NCI-H2196 (cell line): ENCODE measurements at regions not wholly inside any gene's neighbourhood (a gene's known extent, or its start where the extent isn't known, plus 50 kb on each side); places are given as distances from the start of the nearest gene placed in this dataset.

Experiments
- DNase-seq: peaks from one replicate; lab custom pipeline; 2025; ENCODE audit not compliant: unreplicated experiment; lab: John Stamatoyannopoulos, UW

GRCh38 chr14:85442996-85443395 lies 86.9 kb upstream of the FLRT2 start:
- DNase-seq, result no peak

- no peak for DNase-seq
These were observed 85.3 kb upstream of the FLRT2 start for GRCh38 chr14:85444635-85445034.

DNA sequence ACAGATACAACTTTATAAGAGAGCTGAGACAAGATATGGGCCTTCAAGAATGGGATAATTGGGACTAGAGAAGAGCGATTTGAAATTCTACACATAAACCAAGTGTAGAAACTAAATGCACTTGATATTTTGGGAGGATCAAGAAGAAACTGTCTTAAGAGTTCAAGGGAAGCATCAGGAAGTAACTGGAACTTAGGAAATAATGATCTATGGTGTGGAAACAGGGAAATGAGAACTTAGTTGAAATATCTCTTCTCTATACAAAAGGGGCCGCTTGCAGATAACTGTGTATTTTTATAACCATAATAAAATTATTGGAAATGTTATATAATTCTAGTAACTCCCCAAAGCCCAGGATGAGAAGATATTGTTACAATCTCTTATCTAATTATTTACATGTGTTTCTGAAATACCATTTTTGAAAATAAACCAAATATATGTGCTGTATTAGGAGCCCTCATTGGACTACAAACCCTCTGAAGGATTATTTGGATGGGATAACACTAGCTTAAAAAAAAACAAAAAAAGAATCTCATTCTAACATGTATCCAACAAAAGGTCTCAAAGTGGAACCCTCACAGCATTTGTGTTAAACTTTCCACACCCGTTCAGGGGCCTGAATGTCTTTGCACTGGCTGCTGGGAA lies 84.7 kb upstream of the FLRT2 start:
- DNase-seq, result no peak

DNA sequence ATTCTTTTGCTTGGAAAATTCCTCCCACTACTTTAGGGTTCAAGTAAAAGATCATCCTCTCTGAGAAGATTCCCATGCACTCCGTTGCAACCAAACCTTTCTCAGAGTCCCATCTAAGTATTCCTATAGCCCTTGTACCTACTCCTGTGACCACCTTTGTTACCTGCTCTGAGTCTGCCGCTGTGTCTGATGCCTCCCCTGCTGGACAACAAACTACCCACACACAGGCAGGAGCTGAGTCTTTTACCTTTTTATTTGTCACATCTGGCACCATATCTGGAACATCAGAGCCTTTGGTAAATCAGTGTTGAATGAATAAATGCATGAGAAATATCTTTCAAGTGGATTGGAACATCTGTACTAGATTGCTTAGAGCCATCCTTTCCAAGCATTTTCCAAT lies 82.1 kb upstream of the FLRT2 start:
- DNase-seq, result no peak

- no peak for DNase-seq
These were observed 78.5 kb upstream of the FLRT2 start for GRCh38 chr14:85451421-85451820.

- no peak for DNase-seq
These were observed 76.3 kb upstream of the FLRT2 start for GRCh38 chr14:85453401-85454225.

DNA sequence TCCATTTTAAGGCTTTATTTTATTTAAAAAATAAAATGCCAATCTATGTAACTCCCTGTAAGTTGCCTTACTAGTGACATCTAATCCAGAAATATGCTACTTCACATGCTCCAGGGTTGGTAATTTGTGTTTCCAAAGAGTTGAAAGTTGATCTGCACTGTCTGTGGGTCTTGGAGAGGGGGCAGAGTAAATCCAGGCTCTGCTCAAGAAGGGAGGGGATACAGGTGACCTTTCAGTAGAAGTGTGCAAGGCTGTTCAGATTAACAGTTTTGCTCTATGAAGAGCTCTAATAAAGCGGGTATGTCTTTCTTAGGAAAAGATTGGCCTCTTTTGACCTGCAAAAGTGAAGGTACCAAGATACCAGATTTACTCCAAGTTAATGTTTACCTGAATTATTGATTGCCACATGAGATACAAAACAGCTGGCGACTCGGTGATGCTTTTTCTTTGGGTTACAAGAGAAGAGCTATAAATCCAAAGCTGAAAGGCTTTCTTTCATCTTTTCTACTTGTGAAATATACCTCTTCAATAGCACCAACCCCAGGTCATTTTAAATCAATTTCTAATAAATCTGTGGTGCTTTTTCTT lies 75.6 kb upstream of the FLRT2 start:
- no peak for DNase-seq

DNA sequence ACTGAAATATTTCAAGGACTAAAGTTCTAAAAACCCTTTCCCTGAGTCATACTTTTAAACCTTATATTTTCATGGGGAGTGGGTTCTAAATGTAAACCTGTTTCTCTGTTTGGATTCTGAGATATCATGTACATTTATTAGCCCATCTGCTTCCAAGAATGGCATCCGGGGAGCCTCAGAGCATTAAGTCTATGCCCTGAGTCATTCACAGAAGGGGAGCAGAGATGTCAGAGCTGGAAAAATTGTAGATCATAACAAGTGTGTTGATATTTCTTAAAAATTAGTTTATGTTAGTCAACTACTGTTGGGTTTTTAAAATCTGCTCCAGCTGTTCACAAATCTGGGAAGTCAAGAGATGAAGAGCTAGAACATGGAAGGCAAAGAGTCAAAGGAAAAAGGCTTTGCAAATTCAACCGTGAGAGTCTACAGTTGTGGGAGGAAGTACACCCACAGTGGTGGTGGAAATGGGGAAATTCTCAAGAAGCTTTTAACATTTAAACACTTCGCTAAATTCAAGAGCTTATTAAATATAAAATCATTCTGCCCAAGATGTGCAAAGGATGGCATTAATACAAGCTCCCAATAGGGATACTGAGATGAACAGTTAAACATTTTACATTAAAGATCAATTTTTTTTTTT lies 70.5 kb upstream of the FLRT2 start:
- DNase-seq, result no peak

DNA sequence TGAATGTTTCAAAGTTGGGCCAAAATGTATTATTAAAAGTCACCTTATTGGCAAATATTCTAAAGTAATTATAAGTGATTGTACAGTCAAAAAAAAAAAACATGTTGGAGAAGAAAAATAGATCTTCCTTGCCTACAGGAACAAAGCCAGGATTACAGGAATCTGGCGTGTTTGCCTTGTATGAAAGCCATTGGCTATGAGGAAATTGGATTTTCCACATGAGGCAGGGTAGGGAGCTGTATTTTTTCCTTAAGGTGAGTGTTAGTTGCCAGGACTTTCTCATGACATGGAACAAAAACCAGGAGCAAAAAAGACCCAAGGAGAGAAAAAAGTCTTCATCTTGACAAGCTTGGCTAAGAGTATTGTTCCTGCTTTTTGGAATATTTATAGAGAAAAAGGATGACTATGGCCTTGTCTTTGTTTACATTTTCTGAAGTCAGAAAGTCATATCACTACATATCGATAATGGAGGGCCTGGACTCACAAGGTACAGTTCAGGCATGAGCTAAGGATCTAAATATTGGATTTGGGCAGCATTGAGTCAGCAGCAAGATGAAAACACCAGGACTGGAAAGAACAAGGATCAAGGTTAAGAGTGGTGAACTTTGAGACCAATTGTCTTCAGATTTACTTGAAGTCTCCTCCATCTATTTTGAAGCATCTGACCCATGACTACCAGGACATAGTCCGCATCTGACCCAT lies 68.4 kb upstream of the FLRT2 start:
- DNase-seq, result no peak

DNA sequence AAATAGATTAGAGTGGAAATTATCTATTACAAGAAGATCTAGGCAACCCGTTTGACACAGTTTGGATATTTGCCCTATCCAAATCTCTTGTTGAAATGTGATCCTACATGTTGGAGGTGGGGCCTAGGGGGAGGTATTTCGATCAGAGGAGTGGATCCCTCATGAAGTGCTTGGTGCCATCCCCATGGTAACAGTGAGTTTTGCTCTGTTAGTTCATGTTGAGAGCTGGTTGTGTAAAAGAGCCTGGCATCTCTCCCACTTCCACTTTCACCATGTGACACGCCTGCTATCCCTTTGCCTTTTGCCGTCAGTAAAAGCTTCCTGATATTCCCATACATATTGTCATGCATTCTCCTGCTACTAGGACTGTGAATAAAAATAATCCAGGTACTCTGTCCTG lies 66.4 kb upstream of the FLRT2 start:
- peak; percentile 2 for DNase-seq

DNA sequence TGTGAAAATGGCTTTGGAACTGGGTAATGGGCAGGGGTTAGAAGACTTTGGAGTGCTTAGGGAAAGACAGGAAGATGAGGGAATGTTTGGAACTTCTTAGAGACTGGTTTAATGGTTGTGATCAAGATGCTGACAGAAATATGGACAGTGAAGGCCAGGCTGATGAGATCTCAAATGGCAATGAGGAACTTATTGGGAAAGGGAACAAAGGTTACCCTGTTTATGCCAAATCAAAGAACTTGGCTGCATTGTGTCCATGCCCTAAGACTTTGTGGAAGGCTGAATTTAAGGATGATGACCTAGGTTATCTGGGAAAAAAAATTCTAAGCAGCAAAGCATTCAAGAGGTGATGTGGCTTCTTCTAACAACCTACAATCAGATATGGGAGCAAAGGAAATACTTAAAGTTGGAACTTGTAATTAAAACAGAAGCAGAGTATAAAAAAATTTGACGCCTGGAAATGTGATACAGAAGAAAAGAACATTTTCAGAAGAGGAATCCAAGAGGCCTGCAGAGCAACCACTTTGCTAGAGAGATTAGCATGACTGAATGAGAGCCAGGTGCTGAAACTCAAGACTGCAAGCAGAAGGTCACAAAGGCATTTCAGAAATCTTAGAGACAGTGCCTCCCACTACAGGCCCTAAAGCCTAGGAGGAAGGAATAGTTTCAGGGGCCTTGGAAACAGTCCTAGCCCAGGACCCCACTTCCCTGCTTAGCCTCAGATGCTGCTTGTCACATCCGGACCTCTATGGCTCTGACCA lies 65.6 kb upstream of the FLRT2 start:
- no peak for DNase-seq

DNA sequence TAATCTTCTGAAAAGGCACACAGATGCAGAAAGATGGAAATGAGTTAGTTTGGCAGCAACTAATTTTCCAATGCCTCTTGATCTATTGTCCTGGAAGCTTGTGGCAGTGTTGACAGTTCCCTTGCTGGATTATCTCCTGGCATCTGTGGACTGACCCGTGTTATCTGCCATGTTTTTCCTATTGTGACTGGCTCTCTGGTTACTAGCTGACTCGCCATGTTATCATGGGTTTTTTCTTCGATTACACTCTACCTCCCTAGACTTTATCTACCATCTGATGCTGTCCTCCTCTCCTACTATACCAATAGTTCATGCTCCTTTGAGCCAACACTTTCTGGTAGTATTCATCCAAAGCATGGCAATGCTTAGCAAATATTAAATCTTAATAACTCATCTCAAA lies 63.3 kb upstream of the FLRT2 start:
- no peak for DNase-seq

- DNase-seq, result no peak
These were observed 61.1 kb upstream of the FLRT2 start for GRCh38 chr14:85468816-85469215.

DNA sequence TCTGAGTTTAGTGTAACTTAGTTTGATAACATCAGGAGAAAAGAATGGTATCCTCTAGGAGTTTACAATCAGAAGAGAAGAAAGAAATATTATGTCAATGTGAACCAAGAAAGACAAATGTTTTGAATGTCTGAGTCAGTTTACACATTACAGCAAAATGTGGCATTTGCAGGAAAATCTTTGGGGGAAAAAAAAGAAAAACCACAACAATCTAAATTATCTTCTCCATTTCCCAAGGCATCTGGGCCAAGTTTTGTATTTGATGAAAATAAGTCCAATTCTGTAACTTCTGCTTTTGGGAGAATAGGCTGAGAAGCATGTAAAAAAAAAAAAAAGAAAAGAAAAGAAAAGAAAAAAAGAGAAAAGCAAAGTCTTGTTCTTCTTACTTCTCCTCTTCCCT lies 58.8 kb upstream of the FLRT2 start:
- DNase-seq, result no peak

- peak; percentile 9 for DNase-seq
These were observed 58.2 kb upstream of the FLRT2 start for GRCh38 chr14:85471744-85472143.

- DNase-seq, result no peak
These were observed 55.5 kb upstream of the FLRT2 start for GRCh38 chr14:85474431-85474830.

GRCh38 chr14:85475113-85475512 lies 54.8 kb upstream of the FLRT2 start:
- DNase-seq, result no peak

- no peak for DNase-seq
These were observed 50.6 kb upstream of the FLRT2 start for GRCh38 chr14:85479306-85479705.

DNA sequence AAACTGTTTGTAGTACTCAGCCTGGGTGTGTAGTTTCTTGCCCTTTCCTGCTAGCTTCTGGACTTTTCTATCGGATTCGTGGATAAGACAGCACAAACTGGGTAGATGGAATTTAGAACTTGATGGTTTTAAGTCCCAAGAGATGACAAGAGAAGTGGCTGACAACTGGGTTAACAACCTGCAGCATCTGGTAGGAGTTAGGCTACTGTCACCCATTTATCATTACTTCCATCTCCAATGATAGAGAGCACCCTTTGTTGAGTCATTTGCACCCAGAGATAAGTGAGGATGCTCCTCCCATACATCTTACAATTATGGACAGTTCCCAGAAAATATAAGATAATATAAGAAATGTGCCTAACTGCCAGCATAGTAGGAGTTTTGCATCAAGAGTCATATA lies 50.2 kb upstream of the FLRT2 start:
- no peak for DNase-seq
